ENCODE measurements at regions not wholly inside any gene's neighbourhood (a gene's known extent, or its start where the extent isn't known, plus 50 kb on each side); places are given as distances from the start of the nearest gene placed in this dataset.

DNA sequence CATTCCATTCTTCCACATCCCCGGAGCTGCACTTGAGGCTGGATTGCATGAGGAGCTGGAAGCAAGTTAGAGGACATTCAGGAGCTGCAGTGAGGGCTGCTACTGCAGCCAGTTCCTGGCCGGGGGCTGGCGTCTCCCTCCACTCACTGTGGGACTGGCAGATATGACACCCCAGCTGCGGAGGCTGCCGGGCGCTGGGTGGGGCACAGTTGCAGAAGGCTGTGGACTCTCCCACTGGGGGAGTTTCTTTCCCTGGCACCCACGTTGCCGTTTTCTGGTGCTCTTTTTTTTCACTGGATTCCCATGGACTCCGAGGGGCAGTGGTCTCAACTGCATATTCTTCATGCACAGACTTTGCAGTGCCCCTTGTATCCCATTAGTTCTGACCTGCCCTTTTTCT lies 351.1 kb upstream of the AJAP1 start:
- TF ChIP-seq, protein P1, sequence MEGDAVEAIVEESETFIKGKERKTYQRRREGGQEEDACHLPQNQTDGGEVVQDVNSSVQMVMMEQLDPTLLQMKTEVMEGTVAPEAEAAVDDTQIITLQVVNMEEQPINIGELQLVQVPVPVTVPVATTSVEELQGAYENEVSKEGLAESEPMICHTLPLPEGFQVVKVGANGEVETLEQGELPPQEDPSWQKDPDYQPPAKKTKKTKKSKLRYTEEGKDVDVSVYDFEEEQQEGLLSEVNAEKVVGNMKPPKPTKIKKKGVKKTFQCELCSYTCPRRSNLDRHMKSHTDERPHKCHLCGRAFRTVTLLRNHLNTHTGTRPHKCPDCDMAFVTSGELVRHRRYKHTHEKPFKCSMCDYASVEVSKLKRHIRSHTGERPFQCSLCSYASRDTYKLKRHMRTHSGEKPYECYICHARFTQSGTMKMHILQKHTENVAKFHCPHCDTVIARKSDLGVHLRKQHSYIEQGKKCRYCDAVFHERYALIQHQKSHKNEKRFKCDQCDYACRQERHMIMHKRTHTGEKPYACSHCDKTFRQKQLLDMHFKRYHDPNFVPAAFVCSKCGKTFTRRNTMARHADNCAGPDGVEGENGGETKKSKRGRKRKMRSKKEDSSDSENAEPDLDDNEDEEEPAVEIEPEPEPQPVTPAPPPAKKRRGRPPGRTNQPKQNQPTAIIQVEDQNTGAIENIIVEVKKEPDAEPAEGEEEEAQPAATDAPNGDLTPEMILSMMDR (IDR thresholded peaks at IDR 0.05; ENCODE audit: borderline replicate concordance, extremely low read depth, insufficient read depth) = no peak
- Histone ChIP-seq H3K4me3 (ENCODE audit: low read length in 3 of 3) (no peak overlapping the region), H3K36me3 (ENCODE audit: control insufficient read depth in 2 of 3, insufficient read depth in 3 of 3, low read length in 3 of 3) (no peaks in the 10 kb centered on the region), H3K9me3 (ENCODE audit: control insufficient read depth in 2 of 3, insufficient read depth in 1 of 3, low read length in 3 of 3) (no peaks in the 10 kb centered on the region), H3K27ac (ENCODE audit: low read depth in 2 of 2, low read length in 2 of 2) (no peak overlapping the region), H3K9ac (ENCODE audit: low read length in 3 of 3) (no peak overlapping the region), H3K27me3 (ENCODE audit: control insufficient read depth, insufficient read depth, low read length) (no peaks in the 10 kb centered on the region), H3K4me1 (ENCODE audit: control insufficient read depth in 2 of 3, insufficient read depth in 2 of 3, low read depth in 1 of 3, low read length in 3 of 3) (no peaks in the 10 kb centered on the region)
- FAIRE-seq = no peak
- DNase-seq = peak in 1 of 5 donors; percentile 52
- intact Hi-C loops (cut with DNase I) = no loop called here

GRCh38 chr1:4305526-4306301 lies 348.7 kb upstream of the AJAP1 start:
- intact Hi-C loops (cut with DNase I) = no loop called here
- no peaks in the 10 kb centered on the region for H3K36me3 ChIP-seq (ENCODE audit: control insufficient read depth in 2 of 3, insufficient read depth in 3 of 3, low read length in 3 of 3)
- DNase-seq (no peak), FAIRE-seq (no peak)
- no peak overlapping the region for H3K9ac ChIP-seq (ENCODE audit: low read length in 3 of 3)
- H3K27ac ChIP-seq (ENCODE audit: low read depth in 2 of 2, low read length in 2 of 2) = no peak overlapping the region
- TF ChIP-seq, protein P1 (IDR thresholded peaks at IDR 0.05; ENCODE audit: borderline replicate concordance, extremely low read depth, insufficient read depth) = no peak
- no peaks in the 10 kb centered on the region for H3K4me1 ChIP-seq (ENCODE audit: control insufficient read depth in 2 of 3, insufficient read depth in 2 of 3, low read depth in 1 of 3, low read length in 3 of 3)
- H3K4me3 ChIP-seq (ENCODE audit: low read length in 3 of 3) = no peak overlapping the region
- H3K9me3 ChIP-seq (ENCODE audit: control insufficient read depth in 2 of 3, insufficient read depth in 1 of 3, low read length in 3 of 3) = no peaks in the 10 kb centered on the region
- H3K27me3 ChIP-seq (ENCODE audit: control insufficient read depth, insufficient read depth, low read length) = no peaks in the 10 kb centered on the region

- TF ChIP-seq, protein P1 (IDR thresholded peaks at IDR 0.05; ENCODE audit: borderline replicate concordance, extremely low read depth, insufficient read depth) = no peak
- Histone ChIP-seq H3K9me3 (ENCODE audit: control insufficient read depth in 2 of 3, insufficient read depth in 1 of 3, low read length in 3 of 3) (no peaks in the 10 kb centered on the region), H3K4me3 (ENCODE audit: low read length in 3 of 3) (no peak overlapping the region), H3K27ac (ENCODE audit: low read depth in 2 of 2, low read length in 2 of 2) (no peak overlapping the region), H3K27me3 (ENCODE audit: control insufficient read depth, insufficient read depth, low read length) (no peaks in the 10 kb centered on the region), H3K4me1 (ENCODE audit: control insufficient read depth in 2 of 3, insufficient read depth in 2 of 3, low read depth in 1 of 3, low read length in 3 of 3) (no peaks in the 10 kb centered on the region), H3K9ac (ENCODE audit: low read length in 3 of 3) (no peak overlapping the region), H3K36me3 (ENCODE audit: control insufficient read depth in 2 of 3, insufficient read depth in 3 of 3, low read length in 3 of 3) (no peaks in the 10 kb centered on the region)
- intact Hi-C loops (cut with DNase I) = no loop called here
- no peak for FAIRE-seq
- peak in 1 of 5 donors; percentile 43 for DNase-seq
These were observed 347.6 kb upstream of the AJAP1 start for GRCh38 chr1:4306559-4307467.

Measured in kidney (tissue), 13 donors.